Karpas-422 (cell line): ENCODE measurements at regions not wholly inside any gene's neighbourhood (a gene's known extent, or its start where the extent isn't known, plus 50 kb on each side); places are given as distances from the start of the nearest gene placed in this dataset.

Source experiments
- DNase-seq: peaks from one replicate; pipeline ENCODE4 v3.0.0-alpha.2; 2015
- H2AFZ ChIP-seq: fragments of 200-600 bp; sonication (generic); 2 replicates; pipeline ENCODE4 v1.6.1; 2014; ENCODE audit warnings: antibody characterized with exemption, low read length, mixed read lengths
- H3K27ac ChIP-seq: fragments of 200-600 bp; sonication (generic); 2 replicates; pipeline ENCODE4 v1.5.1; 2014; ENCODE audit warnings: mild to moderate bottlenecking, low read length, moderate library complexity
- H3K27me3 ChIP-seq: fragments of 200-600 bp; sonication (generic); 2 replicates; pipeline ENCODE4 v1.6.1; 2014; ENCODE audit warnings: low read length, mixed read lengths
- H3K36me3 ChIP-seq: fragments of 200-600 bp; sonication (generic); 2 replicates; pipeline ENCODE4 v1.6.1; 2014; ENCODE audit warnings: low read length, mixed read lengths; ENCODE audit not compliant: insufficient read depth
- H3K4me1 ChIP-seq: fragments of 200-600 bp; sonication (generic); 2 replicates; pipeline ENCODE4 v1.6.1; 2014; ENCODE audit warnings: mild to moderate bottlenecking, low read length, mixed read lengths
- H3K4me2 ChIP-seq: fragments of 200-600 bp; sonication (generic); 2 replicates; pipeline ENCODE4 v1.6.1; 2014; ENCODE audit warnings: low read length, low read depth, mild to moderate bottlenecking; ENCODE audit not compliant: poor library complexity, severe bottlenecking
- H3K4me3 ChIP-seq: fragments of 200-600 bp; sonication (generic); 2 replicates; pipeline ENCODE4 v1.5.1; 2014; ENCODE audit warnings: mild to moderate bottlenecking, antibody characterized with exemption, low read length, mixed read lengths
- H3K79me2 ChIP-seq: fragments of 200-600 bp; sonication (generic); 2 replicates; pipeline ENCODE4 v1.6.1; 2014; ENCODE audit warnings: mild to moderate bottlenecking, low read length, mixed read lengths
- H3K9ac ChIP-seq: fragments of 200-600 bp; sonication (generic); 2 replicates; pipeline ENCODE4 v1.6.0; 2014; ENCODE audit warnings: low read length
- H3K9me2 ChIP-seq: fragments of 200-600 bp; sonication (generic), shearing (Covaris generic); replicated peaks from 2 replicates; pipeline ENCODE4 v1.6.0; 2014; ENCODE audit warnings: mild to moderate bottlenecking, low read length, moderate library complexity; ENCODE audit not compliant: insufficient read depth
- H3K9me3 ChIP-seq: fragments of 300-700, 200-600 bp; sonication (generic); 2 replicates; pipeline ENCODE4 v1.6.1; 2014; ENCODE audit warnings: low read length, mixed read lengths
- H4K20me1 ChIP-seq: fragments of 200-600 bp; sonication (generic); 2 replicates; pipeline ENCODE4 v1.6.1; 2014; ENCODE audit warnings: mild to moderate bottlenecking, antibody characterized with exemption, low read length, low read depth; ENCODE audit not compliant: insufficient read depth

- no peak overlapping the region for H3K4me3 ChIP-seq
- no peak overlapping the region for H2AFZ ChIP-seq
- DNase-seq: no peak
- no peaks in the 10 kb centered on the region for H4K20me1 ChIP-seq
- H3K9me3 ChIP-seq: no peaks in the 10 kb centered on the region
- H3K27ac ChIP-seq: no peak overlapping the region
- H3K9ac ChIP-seq: no peak overlapping the region
- H3K79me2 ChIP-seq: no peaks in the 10 kb centered on the region
- no peaks in the 10 kb centered on the region for H3K36me3 ChIP-seq
- no peak overlapping the region for H3K4me2 ChIP-seq
- H3K4me1 ChIP-seq: no peaks in the 10 kb centered on the region
- no peaks in the 10 kb centered on the region for H3K27me3 ChIP-seq
- no peaks in the 10 kb centered on the region for H3K9me2 ChIP-seq
Observed at GRCh38 chr2:172172513-172173173, 69.9 kb upstream of the DLX2 start.

GRCh38 chr2:172173174-172173706 lies 70.5 kb upstream of the DLX2 start:
- Histone ChIP-seq H3K4me2 (no peak overlapping the region), H3K9me3 (no peaks in the 10 kb centered on the region), H3K9me2 (no peaks in the 10 kb centered on the region), H3K9ac (no peak overlapping the region), H3K4me1 (no peaks in the 10 kb centered on the region), H2AFZ (no peak overlapping the region), H3K27ac (no peak overlapping the region), H3K4me3 (no peak overlapping the region), H3K27me3 (no peaks in the 10 kb centered on the region), H3K79me2 (no peaks in the 10 kb centered on the region), H3K36me3 (no peaks in the 10 kb centered on the region), H4K20me1 (no peaks in the 10 kb centered on the region)
- DNase-seq: no peak

- Histone ChIP-seq H3K27ac (no peak overlapping the region), H3K9me3 (no peaks in the 10 kb centered on the region), H4K20me1 (no peaks in the 10 kb centered on the region), H3K9me2 (no peaks in the 10 kb centered on the region), H3K36me3 (no peaks in the 10 kb centered on the region), H3K4me1 (no peaks in the 10 kb centered on the region), H3K27me3 (no peaks in the 10 kb centered on the region), H3K79me2 (no peaks in the 10 kb centered on the region), H3K4me3 (no peak overlapping the region), H3K4me2 (no peak overlapping the region), H2AFZ (no peak overlapping the region), H3K9ac (no peak overlapping the region)
- DNase-seq: no peak
Observed at GRCh38 chr2:172177581-172177980, 74.9 kb upstream of the DLX2 start.

GRCh38 chr2:172177996-172178395 lies 75.3 kb upstream of the DLX2 start:
- H3K4me1 ChIP-seq: no peaks in the 10 kb centered on the region
- H3K36me3 ChIP-seq: no peaks in the 10 kb centered on the region
- no peaks in the 10 kb centered on the region for H3K79me2 ChIP-seq
- H3K27me3 ChIP-seq: no peaks in the 10 kb centered on the region
- no peak overlapping the region for H3K4me2 ChIP-seq
- no peak overlapping the region for H2AFZ ChIP-seq
- DNase-seq: no peak
- H3K9me3 ChIP-seq: no peaks in the 10 kb centered on the region
- H3K9me2 ChIP-seq: no peaks in the 10 kb centered on the region
- H3K27ac ChIP-seq: no peak overlapping the region
- H3K9ac ChIP-seq: no peak overlapping the region
- no peaks in the 10 kb centered on the region for H4K20me1 ChIP-seq
- H3K4me3 ChIP-seq: no peak overlapping the region

- H3K9me3 ChIP-seq: no peaks in the 10 kb centered on the region
- no peak overlapping the region for H3K4me3 ChIP-seq
- no peak overlapping the region for H3K27ac ChIP-seq
- DNase-seq: no peak
- H3K4me1 ChIP-seq: no peaks in the 10 kb centered on the region
- no peak overlapping the region for H3K4me2 ChIP-seq
- no peaks in the 10 kb centered on the region for H4K20me1 ChIP-seq
- H3K9me2 ChIP-seq: no peaks in the 10 kb centered on the region
- H3K79me2 ChIP-seq: no peaks in the 10 kb centered on the region
- H3K9ac ChIP-seq: no peak overlapping the region
- H2AFZ ChIP-seq: no peak overlapping the region
- H3K36me3 ChIP-seq: no peaks in the 10 kb centered on the region
- no peaks in the 10 kb centered on the region for H3K27me3 ChIP-seq
Observed at GRCh38 chr2:172179045-172179701, 76.5 kb upstream of the DLX2 start.

GRCh38 chr2:172181840-172182239 lies 79.1 kb upstream of the DLX2 start:
- no peak for DNase-seq
- no peak overlapping the region for H3K9ac ChIP-seq
- no peaks in the 10 kb centered on the region for H4K20me1 ChIP-seq
- no peak overlapping the region for H3K4me3 ChIP-seq
- H3K4me1 ChIP-seq: no peaks in the 10 kb centered on the region
- no peaks in the 10 kb centered on the region for H3K27me3 ChIP-seq
- H3K36me3 ChIP-seq: no peaks in the 10 kb centered on the region
- H3K27ac ChIP-seq: no peak overlapping the region
- H3K9me3 ChIP-seq: no peaks in the 10 kb centered on the region
- no peaks in the 10 kb centered on the region for H3K79me2 ChIP-seq
- H3K4me2 ChIP-seq: no peak overlapping the region
- no peak overlapping the region for H2AFZ ChIP-seq
- H3K9me2 ChIP-seq: no peaks in the 10 kb centered on the region

GRCh38 chr2:172182624-172183023 lies 79.9 kb upstream of the DLX2 start:
- no peaks in the 10 kb centered on the region for H3K9me3 ChIP-seq
- H3K4me1 ChIP-seq: no peaks in the 10 kb centered on the region
- H3K27ac ChIP-seq: no peak overlapping the region
- no peak overlapping the region for H3K4me3 ChIP-seq
- no peaks in the 10 kb centered on the region for H3K27me3 ChIP-seq
- no peaks in the 10 kb centered on the region for H3K9me2 ChIP-seq
- H4K20me1 ChIP-seq: no peaks in the 10 kb centered on the region
- H3K4me2 ChIP-seq: no peak overlapping the region
- no peak for DNase-seq
- H2AFZ ChIP-seq: no peak overlapping the region
- H3K9ac ChIP-seq: no peak overlapping the region
- H3K36me3 ChIP-seq: no peaks in the 10 kb centered on the region
- no peaks in the 10 kb centered on the region for H3K79me2 ChIP-seq

- Histone ChIP-seq H3K4me1 (no peaks in the 10 kb centered on the region), H4K20me1 (no peaks in the 10 kb centered on the region), H3K9me3 (peaks cover 9% of the 10 kb centered on the region; the same call in 1 of the 2 replicates), H3K79me2 (no peaks in the 10 kb centered on the region), H3K9me2 (no peaks in the 10 kb centered on the region), H3K27me3 (no peaks in the 10 kb centered on the region), H2AFZ (no peak overlapping the region), H3K9ac (no peak overlapping the region), H3K4me3 (no peak overlapping the region), H3K36me3 (no peaks in the 10 kb centered on the region), H3K27ac (no peak overlapping the region), H3K4me2 (no peak overlapping the region)
- no peak for DNase-seq
Observed at GRCh38 chr2:172193331-172194089, 90.8 kb upstream of the DLX2 start.
